ENCODE measurements at regions not wholly inside any gene's neighbourhood (a gene's known extent, or its start where the extent isn't known, plus 50 kb on each side); places are given as distances from the start of the nearest gene placed in this dataset.
A peak's percentile ranks its signal among the peaks of the same experiment; 100 is the strongest.
"Not testable (repeated sequence)": the region's sequence is repeated elsewhere in the genome, so short reads cannot be mapped to it uniquely, and the experiment has no call there.

DNA sequence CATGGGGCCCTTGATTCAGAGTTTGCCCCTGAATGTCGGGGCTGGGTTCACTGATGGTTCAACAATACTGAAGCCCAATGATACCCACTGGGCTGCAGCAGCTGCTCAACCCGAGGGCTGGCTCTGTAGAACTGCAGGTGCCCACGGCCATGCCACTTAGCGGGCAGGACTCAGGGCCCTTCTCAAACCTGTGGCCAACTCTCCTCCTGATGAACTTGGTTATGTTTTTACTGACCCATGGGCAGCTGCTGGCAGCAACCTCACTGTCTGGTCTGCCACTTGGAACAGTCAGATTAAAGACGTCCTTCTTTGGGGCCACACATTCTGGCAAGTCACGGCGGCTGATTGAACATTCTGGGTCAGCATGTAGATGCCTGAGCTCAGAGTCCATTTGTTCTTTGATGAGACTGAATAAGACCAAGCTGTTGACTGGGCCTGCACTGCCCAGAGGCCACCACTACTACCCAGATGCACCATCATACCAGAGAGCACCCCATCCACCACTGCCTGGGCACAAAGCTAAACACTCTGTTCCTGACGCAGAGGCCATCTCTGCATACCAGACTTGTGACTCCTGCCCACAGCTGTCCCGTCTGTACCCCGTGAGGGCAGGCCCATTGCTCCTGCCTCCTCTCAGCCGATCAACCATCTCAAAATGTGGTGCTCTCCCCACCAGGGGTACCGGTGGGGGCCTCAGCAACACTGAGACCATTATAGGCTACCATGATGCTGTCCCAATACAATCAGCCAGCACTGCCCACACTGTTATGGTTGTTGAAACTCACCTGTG is 67.8 kb downstream of the SHANK2 start:
- no peak for DNase-seq (ENCODE audit: extremely low read depth in 1 of 11, low read depth in 9 of 11, low spot score in 4 of 11)

DNA sequence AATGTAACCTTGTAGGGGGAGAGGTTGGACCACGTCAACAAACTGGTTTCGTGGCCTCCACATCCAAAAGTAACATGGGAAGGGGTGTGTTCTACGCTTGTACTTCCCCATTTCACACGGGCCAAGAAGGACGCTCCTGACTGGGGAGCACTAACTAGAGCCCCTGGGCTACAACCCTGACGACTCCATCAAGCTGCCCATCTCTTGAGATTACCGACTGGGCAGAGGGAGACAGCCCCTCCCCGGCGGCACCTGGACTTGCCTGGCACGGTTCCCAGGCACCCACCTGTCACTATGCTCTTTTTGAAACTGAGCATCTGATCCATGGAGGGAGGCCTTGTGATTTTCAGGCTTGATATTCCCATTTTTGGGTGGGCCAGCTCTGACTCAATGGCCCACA is 68.5 kb downstream of the SHANK2 start:
- DNase-seq (ENCODE audit: extremely low read depth in 1 of 11, low read depth in 9 of 11, low spot score in 4 of 11) = no peak

DNA sequence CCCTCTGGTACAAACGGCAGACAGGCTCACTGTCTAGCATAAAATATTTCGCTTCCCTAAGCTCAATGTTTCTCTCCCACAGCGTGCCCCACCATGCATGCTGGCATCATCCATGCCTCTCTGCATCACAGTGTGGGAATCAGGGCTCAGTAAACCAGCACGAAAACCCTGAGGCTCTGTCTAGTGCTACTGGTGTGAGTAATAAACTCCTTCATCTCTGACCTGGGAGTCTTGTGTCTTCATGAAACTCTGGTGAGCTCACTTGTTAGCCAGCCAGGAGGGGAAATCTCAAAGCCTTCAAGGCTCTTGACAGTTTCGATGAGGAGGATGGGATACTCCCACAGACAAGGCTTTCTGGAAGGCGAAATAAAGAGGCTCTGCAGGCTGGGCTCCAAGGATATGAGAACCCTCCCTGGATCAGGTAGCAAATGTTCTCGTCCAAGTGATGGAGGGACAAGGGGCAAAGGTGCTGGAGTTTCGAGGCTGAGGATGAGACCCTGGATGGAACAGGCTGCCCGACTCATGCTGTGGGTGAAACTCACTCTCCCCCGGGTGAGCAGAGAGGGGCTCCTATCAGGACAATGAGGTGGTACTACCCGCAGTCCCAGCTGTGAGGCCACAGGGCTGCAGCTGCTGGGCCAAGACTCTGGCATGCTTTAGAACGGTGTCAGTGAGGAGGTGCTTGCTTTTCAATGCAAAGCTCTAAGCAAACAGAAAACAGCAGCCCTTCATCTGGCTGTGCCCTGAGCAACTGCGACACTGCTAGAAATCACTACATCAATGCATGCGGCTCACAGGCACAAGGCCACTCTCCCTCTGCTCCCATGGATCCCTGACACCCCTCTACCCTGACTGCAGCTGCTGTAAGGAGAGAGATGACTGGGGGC is 69.3 kb downstream of the SHANK2 start:
- no peak for DNase-seq (ENCODE audit: extremely low read depth in 1 of 11, low read depth in 9 of 11, low spot score in 4 of 11)

DNA sequence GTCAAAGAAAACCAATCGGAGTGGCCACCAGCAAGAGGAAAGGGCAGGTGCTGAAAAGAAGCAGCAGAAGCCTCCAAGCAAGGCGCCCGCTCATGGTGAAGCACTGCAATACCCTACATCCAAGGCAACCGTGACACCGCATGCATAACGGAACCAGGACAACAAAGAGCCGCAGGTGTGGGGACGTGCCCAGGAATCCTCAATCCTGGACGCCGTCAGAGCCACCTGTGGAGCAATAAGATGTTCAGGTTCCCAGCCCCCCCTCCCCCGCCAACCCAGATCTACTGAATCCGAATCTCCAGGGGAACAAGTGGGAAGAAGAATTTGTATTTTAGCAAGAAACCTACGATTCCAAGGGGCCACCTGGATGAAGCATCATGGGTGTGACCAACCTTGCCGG is 70.8 kb downstream of the SHANK2 start:
- no peak for DNase-seq (ENCODE audit: extremely low read depth in 1 of 11, low read depth in 9 of 11, low spot score in 4 of 11)

DNA sequence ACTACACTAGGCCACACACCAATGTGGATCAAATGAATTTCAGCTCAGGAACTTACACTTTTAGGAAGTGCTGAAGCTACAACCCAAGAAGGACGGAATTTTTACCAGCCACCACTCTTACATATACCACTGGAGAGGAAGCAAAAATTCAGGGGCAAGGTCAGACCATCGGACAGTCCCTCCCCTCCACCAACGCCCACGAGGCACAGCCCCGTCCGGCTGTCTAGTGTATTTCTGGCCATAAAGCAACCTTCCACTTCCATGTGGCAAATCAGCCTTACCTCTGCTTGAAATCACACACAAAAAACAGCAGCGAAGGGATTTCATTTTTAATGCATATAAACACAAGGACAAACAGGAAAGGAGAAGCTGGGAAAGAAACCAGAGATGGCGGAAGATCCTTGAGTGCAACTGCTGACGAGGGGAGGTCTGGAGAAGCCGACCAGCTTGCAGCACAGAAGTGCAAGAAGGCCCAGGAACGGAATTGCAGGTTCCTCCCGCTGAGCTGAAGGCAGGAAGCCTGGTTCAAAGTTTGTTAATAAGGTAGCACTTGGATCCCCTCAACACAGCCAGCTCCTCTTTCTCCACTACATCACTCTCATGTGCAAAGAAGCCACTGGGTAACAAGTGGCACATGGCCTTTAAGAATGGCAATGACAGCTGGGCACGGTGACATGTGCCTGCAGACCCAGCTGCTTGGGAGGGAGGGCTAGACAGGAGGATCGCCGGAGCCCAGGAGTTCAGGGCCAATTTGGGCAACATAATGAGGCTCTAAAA is 71.5 kb downstream of the SHANK2 start:
- DNase-seq (ENCODE audit: extremely low read depth in 1 of 11, low read depth in 9 of 11, low spot score in 4 of 11) = no peak

DNA sequence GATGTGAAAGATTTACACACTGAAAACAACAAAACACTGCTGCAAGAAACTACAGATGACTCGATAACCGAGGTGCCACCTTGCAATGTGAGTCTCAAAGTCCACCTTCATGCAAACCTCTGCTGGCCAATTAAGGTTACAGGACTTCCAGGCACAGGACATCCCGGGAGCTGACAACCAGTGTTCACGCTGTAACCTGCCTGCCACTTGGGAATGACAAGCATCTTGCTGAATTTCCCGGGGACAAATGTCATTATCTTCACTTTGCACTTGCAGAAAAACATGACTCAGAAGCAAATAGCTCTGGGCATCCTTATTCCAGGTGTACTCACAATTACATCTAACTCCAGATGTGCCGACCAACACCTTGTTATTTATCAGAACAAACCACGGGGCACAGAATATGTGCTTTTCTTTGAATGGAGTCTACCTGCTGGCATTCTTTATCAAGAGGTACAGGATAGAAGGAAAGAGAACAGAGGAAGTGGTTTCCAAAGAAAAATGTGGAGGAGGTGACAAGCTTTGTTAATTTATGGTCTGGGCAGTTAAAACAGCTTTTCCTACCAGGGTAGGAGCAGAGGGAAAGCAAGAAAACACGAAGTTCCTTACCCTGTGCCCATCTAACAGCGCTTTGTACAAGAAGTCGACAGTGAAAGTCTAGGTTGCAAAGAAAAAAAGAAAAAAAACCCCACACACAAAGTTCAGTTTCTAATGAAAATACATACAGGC is 72.3 kb downstream of the SHANK2 start:
- DNase-seq (ENCODE audit: extremely low read depth in 1 of 11, low read depth in 9 of 11, low spot score in 4 of 11) = peak in 1 of 11 donors; percentile 28

DNA sequence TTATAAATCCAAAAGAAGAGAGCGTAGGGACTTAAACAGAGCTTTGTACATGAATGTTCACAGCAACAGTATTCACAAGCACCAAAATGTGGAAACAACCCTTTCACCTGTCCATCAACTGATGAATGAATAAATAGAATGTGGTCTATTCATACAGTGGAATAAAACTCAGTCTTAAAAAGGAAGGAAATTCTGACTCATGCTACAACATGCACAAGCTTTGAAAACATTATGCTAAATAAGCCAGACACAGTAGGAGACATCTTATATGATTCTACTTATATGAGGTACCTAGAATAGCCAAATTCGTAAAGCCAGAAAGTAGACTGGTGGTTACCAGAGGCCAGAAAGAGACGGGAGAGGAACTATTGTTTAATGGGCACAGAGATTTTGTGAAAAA is 74.3 kb downstream of the SHANK2 start:
- no peak for DNase-seq (ENCODE audit: extremely low read depth in 1 of 11, low read depth in 9 of 11, low spot score in 4 of 11)

DNA sequence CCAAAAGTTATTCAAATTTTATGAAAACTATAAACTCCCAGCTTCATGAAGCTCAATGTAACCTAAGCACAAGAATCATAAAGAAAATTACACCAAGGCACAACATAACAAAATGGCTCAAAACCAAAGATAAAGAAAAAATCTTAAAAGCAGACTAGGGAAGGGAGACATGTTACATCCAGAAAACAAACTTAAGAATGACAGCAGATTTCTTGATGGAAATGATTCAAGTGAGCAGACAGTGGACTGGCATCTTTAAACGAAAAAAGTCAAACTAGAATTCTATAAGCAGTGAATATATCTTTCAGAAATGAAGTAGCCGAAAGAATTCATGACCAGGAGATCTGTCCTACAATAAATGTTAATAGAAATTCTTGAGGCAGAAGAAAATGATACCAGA is 75.6 kb downstream of the SHANK2 start:
- DNase-seq (ENCODE audit: extremely low read depth in 1 of 11, low read depth in 9 of 11, low spot score in 4 of 11) = no peak

DNA sequence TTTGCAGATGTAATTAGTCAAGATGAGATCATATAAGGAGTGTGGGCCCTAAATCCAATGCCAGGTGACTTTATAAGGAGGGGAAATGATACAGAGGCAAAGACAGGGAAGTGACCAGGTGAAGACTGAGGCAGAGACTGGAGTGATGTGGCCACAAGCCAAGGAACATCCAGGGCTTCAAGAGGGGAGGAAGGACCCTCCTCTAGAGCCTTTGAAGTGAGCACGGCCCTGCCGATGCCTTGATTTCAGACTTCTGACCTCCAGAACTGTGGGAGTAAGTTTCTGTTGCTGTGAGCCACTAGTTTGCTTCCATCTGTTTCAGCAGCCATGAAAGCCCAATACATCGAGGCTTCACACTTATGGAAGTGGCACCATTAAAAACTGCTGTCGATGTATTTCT is 78.7 kb downstream of the SHANK2 start:
- DNase-seq (ENCODE audit: extremely low read depth in 1 of 11, low read depth in 9 of 11, low spot score in 4 of 11) = no peak

DNA sequence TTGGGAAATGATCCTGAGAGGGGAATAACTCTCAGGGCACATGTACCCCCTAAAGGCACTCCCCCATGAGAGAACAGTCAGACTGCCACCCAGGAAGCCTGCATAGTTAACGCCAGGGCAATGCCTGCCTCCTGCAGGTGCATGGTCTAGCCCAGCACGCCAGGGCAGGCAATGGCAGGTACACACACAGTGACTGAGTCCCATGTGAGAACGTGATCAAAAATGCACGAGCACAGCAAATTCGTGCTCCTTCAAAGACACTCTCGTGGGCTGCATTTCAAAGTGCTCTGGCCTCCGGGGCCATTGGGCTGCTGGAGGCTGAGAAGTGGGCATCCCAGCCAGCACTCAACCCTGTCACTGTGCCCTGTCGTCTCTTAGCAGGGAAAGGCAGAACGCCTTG is 79.7 kb downstream of the SHANK2 start:
- DNase-seq (ENCODE audit: extremely low read depth in 1 of 11, low read depth in 9 of 11, low spot score in 4 of 11) = no peak

DNA sequence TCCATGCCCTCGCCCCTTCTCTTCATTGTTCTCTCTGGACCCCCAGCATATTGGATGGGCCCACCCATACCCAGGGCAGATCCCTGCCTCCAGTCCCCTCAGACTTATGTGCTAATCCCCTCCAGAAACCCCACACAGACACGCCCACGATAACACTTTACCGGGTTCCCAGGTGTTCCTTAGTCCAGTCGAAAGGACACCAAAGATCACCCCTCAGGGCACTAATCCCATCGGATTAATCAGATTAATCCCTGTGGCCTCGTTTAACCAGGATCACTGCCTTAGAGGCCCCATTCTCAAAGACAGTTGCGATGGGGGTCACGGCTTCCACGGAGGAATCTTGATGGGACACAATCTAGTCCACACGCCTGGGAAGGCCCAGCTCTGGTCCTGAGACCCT is 80.8 kb downstream of the SHANK2 start:
- DNase-seq (ENCODE audit: extremely low read depth in 1 of 11, low read depth in 9 of 11, low spot score in 4 of 11) = no peak

DNA sequence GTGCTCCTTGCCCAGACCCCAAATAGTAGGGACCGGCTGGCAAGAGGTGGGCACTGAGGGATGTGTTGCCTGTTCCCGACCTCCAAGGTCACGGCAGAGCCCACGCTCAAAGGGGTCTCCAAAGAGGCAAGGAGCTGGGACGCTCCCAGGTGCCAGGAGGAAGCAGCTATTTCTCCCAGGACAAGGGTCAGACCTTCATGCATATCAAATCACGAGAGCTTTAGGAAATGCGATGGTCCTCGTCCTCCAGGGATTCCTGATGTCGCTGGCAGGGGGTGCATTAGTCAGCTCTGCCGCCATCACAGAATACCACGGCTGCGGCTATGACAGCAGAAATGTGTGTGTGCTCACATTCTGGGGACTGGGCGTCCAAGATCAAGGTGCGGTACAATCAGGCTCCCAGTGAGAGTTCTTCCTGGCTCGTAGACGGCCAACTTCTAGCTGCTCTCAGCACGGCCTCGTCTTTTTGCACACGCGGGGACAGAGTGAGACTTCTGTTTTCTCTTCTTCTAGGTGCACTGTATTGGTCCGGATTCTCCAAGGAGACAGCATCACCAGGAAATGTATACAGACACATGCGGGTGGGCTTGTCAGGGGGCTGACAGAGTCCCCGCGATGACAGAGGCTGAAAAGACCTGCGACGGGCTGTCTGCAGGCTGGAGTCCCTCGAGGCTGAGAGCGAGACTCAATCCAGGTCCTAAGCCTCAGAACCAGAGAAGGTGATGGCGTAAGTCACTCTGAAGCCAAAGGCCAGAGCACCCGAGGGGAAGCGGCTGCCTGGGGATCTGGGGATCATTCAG is 81.6 kb downstream of the SHANK2 start:
- DNase-seq (ENCODE audit: extremely low read depth in 1 of 11, low read depth in 9 of 11, low spot score in 4 of 11) = no peak

DNA sequence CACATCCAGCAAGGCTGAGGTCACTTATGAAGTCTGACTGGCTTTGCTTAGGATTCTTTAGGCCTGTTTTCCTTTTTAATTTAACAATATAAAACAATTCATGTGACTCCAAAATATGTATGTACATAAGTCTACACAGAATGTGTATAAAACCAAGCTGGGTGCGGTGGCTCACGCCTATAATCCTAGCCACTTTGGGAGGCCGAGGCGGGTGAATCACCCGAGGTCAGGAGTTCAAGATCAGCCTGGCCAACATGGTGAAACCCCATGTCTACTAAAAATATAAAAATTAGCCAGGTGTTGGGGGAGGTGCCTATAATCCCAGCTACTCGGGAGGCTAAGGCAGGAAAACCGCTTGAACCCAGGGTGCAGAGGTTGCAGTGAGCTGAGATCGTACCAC is 83.1 kb downstream of the SHANK2 start:
- no peak for DNase-seq (ENCODE audit: extremely low read depth in 1 of 11, low read depth in 9 of 11, low spot score in 4 of 11)

DNA sequence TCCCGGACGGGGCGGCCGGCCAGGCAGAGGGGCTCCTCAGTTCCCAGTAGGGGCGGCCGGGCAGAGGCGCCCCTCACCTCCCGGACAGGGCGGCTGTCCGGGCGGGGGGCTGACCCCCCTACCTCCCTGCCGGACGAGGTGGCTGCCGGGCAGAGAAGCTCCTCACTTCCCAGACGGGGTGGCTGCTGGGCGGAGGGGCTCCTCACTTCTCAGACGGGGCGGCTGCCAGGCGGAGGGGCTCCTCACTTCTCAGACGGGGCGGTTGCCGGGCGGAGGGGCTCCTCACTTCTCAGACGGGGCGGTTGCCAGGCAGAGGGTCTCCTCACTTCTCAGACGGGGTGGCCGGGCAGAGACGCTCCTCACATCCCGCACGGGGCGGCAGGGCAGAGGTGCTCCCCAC is 84.6 kb downstream of the SHANK2 start:
- DNase-seq (ENCODE audit: extremely low read depth in 1 of 11, low read depth in 9 of 11, low spot score in 4 of 11) = not testable (repeated sequence)

DNA sequence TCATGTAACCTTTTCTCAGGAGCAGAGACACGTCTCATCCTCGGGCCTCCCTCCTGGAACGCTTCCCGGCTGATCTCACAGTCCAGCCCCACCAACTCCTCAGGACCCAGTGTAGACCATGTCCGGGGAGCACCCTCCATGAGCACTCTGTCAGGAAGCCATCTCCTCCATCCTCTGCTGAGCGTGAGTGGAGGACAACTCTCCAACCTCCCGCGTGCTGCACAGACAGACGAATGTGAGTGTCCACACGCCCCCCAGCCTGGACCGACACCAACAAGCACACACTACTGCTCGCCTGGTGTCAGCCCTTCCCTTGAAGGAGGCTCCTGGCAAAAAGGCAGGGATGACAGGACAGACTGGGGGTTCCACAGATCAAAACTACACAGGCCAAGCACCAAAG is 86.6 kb downstream of the SHANK2 start:
- no peak for DNase-seq (ENCODE audit: extremely low read depth in 1 of 11, low read depth in 9 of 11, low spot score in 4 of 11)

DNA sequence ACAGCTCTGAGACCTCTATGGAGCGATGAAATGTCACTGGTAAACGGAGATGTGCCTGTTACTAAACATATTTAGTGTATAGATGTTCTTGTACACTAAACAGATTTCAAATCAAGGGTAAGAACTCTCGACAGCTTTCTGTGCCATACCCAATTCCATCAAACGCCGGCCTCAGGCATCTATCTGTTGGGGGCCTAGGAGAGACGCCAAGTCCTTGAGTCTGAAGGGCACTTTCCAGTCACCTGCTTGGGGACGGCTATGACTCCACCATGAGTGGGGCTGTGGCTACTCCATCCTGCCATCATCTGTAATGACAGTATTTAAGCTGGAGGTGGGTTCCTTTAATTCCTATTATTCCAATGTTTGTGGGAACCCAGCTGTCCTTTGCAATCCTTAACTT is 87.8 kb downstream of the SHANK2 start:
- no peak for DNase-seq (ENCODE audit: extremely low read depth in 1 of 11, low read depth in 9 of 11, low spot score in 4 of 11)

DNA sequence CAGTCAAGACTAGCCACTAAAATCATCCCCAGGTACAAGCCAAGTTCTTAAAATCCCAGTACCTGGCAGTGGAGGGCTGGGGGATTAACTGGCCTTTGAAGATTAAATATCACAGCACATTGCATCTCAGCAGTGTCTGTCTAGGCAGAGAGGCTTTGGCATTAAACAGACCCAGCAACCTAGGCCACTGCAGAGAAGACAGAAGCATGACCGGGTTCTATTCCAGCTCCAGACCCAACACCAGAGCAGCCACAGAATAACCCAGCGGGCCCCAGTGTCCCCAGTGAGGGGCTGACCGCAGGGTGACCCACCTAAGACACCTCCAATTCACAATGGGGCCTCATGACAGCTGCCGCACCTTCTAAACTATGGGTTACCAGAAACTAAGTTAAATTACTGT is 88.2 kb downstream of the SHANK2 start:
- no peak for DNase-seq (ENCODE audit: extremely low read depth in 1 of 11, low read depth in 9 of 11, low spot score in 4 of 11)

DNA sequence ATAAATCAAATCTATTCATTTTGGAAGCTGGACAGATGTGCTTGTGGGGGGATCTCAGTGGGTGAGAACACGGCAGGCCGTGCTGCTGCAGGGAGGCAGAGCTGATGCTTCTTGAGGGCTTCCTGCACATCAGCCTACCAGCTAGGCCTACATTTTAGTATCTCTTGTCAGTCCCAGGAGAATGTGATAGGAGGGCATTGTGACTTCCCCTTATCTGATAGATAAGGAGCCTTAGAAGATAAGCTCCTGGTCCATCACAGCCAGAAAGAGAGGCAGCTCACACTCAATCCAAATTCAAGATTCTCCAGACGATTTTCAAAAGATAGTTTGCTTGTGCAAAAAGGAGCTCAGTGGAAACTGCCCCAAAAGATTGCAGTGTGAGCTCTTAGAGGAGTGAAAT is 89.0 kb downstream of the SHANK2 start:
- DNase-seq (ENCODE audit: extremely low read depth in 1 of 11, low read depth in 9 of 11, low spot score in 4 of 11) = no peak

Data from renal cortex interstitium (tissue), 11 donors.